HG02678 (cell line): ENCODE measurements at regions not wholly inside any gene's neighbourhood (a gene's known extent, or its start where the extent isn't known, plus 50 kb on each side); places are given as distances from the start of the nearest gene placed in this dataset.
A peak's percentile ranks its signal among the peaks of the same experiment; 100 is the strongest.
"Not testable (repeated sequence)": the region's sequence is repeated elsewhere in the genome, so short reads cannot be mapped to it uniquely, and the experiment has no call there.

ENCODE experiments used
- ATAC-seq: cut with Tn5 transposase; IDR thresholded peaks from one replicate; pipeline ENCODE4 v1.9.1; 2021; ENCODE audit warnings: mild to moderate bottlenecking, moderate library complexity; ENCODE audit not compliant: unreplicated experiment

DNA sequence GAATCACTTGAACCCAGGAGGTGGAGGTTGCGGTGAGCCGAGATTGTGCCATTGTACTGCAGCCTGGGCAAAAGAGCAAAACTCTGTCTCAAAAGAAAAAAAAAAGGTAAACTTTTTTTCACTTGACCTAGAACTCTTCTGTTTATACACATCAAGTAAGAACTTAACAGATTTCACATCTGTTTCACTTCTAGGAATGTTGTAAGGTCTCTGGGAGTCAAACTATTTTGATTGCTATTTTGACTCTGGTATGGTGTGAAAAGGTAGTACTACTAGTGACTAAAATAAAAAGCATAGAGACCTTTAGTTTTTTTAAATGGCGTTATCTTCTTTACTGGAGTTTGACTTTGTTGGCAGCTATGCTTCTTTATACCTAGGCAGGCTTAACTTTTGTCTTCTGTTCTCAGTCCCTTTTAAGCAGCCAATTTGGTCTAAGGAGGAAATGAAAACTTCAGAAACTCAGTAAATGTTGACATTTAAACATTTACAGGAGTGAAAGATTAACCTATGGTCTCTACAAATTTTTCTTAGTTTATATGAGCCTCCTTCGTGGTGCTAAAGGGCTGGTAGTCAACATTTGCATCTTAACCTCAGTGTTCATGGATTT lies 84.7 kb downstream of the METTL2B start:
- peak; percentile 62 for ATAC-seq

DNA sequence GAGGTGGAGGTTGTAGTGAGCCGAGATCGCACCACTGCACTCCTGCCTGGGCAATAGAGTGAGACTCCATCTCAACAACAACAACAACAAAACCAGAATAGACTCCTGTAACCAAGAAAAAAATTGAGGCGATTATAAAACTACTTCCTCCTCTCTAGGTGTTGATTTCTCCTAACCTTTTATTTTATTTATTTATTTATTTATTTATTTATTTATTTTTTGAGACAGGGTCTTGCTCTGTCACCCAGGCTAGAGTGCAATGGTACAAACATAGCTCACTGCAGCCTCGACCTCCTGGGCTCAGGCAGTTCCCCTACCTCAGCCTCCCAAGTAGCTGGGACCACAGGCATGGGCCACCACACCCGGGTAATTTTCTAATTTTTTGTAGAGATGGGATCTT lies 86.2 kb downstream of the METTL2B start:
- not testable (repeated sequence) for ATAC-seq

GRCh38 chr7:128564123-128564700 lies 87.7 kb downstream of the METTL2B start:
- not testable (repeated sequence) for ATAC-seq

GRCh38 chr7:128564932-128565864 lies 88.7 kb downstream of the METTL2B start:
- not testable (repeated sequence) for ATAC-seq

DNA sequence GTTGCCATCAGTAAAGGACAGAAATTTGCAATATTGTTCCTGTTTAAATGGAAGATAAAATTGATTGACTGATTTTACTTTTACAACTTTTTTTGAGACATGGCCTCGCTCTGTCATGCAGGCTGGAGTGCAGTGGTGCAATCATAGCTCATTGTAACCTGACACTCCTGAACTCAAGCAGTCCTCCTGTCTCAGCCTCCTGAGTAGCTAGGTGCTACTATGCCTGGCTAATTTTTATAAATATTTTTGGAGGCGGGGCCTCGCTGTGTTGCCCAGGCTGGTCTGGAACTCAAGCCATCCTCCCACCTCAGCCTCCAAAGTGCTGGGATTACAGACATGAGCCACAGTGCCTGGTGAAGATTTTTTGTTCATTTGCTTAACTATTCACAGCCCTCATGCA lies 96.8 kb upstream of the GARIN1A start:
- not testable (repeated sequence) for ATAC-seq

DNA sequence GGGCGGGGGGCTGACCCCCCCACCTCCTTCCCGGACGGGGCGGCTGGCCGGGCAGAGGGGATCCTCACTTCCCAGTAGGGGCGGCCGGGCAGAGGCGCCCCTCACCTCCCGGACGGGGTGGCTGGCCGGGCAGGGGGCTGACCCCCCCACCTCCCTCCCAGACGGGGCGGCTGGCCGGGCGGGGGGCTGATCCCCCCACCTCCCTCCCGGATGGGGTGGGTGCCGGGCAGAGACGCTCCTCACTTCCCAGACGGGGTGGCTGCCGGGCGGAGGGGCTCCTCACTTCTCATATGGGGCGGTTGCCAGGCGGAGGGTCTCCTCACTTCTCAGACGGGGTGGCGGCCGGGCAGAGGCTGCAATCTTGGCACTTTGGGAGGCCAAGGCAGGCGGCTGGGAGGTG lies 95.1 kb upstream of the GARIN1A start:
- not testable (repeated sequence) for ATAC-seq

GRCh38 chr7:128579843-128580242 lies 92.2 kb upstream of the GARIN1A start:
- not testable (repeated sequence) for ATAC-seq

GRCh38 chr7:128581100-128581499 lies 91.0 kb upstream of the GARIN1A start:
- not testable (repeated sequence) for ATAC-seq

DNA sequence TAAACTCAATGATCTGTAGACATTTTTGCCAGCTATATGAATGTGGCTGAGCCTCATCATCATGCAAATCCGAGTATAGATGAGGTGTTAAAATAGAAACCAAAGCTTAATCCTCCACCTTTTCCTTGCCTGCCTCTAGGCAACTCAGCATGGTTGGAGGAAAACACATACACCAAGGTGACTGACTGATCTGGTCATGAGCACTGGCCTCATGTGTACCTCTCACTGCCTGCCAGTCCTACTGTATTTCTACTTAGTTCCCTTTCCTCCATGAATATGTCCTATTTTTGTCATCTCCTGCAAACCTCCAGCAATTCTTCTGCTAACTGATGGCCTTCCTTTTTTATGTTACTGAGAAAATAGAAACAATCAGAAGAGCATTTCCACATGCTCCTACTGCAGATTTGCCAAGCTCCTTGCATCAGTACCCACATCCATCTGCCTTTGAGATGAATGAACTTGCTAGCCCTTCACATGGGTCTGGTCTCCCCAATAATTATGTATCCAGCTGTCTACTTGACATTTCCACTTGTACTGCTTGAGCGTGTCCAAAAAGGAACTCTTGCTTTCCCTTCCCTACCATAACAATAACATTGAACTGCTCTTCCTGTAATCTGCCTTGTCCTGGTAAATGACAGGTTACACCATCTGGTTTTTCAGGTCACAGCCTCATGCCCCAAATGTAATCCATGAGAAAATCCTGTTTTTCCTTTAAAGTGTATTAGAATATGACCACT lies 90.1 kb upstream of the GARIN1A start:
- ATAC-seq = not testable (repeated sequence)

DNA sequence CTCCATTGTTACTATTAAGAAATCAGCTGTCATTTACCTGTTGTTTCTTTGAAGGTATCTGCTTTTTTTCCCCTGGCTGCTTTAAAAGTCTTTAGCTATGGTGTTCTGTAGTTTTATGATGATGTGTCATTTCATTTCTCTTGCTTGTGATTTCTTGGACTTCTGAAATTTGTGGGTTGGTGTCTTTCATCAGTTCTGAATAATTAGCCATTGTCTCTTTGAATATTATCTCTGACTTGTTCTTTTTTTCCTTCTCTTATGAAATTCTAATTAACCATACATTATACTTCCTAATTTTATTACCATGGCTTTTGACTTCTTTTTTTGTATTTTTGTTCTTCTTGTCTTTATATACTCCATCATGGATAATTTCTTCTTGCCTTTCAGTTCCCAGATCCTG lies 85.4 kb upstream of the GARIN1A start:
- not testable (repeated sequence) for ATAC-seq

GRCh38 chr7:128591705-128592104 lies 80.4 kb upstream of the GARIN1A start:
- no peak for ATAC-seq

- not testable (repeated sequence) for ATAC-seq
These were observed 79.9 kb upstream of the GARIN1A start for GRCh38 chr7:128592209-128592608.

DNA sequence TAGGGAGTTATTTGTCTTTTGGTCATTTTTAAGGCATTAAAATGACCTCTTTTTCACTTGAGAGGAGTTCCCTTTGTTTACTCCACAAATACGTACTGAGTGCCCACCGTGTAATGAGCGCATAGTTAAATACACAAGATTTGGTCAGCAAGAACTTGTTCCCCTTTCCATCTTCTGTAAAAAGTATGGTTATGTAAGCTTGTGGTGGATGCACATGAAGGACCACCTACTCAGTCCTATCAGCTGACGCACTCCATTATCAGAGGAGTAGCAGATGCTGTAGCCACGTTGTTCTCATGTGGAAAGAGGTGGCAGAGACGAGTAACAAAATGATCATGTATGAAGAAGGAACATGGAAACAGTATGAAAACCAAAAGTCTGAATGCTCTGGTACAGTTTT lies 78.0 kb upstream of the GARIN1A start:
- ATAC-seq = not testable (repeated sequence)

DNA sequence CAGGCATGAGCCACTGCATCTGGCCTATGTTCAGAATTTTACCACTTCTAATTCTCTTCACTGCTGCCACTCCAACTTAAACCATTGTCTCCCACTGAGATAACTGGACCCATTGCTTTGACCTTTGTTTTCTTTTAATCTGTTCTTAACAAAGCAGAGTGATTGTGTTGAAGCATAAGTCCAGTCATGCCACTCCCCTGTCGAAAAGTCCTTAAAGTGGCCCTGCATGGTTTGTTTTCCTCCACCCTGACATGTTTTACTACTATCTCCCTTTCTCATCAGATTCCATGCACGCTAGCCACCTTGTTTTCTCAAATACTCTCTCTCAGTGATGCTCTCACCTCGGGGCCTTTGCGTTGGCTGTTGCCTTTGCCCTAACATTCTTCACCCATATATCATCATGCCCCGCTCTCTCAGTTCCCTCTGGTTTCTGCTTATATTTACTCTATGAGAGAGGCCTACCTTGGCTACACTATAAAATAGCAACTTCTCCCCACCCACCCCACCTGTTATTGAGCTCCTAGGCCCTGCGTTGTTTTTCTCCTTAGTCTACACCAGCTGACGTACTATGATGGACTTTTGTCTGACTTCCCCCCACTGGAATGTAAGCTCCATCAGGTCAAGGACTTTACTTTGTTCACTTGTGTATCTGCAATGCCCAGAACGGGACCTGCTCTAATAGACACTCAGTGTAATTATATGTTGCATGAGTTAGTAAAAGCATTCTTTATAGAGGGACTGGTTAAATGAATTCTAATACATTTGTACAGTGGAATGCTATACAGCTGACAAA lies 75.6 kb upstream of the GARIN1A start:
- not testable (repeated sequence) for ATAC-seq

DNA sequence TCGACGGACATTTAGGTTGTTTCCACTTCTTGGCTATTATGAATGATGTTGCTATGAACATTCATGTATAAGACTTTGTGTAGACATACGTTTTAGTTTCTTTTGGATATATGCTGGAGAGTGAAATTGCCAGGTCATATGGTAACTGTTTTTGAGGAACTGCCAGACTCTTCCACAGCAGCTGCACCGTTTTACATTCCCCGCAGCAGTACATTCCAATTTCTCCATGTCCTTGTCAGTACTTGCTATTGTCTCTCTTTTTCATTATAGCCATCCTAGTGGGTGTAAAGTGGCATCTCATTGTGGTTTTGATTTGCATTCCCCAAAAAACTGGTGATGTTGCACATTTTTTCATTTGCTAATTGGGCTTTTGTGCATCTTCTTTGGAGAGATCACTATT lies 73.1 kb upstream of the GARIN1A start:
- not testable (repeated sequence) for ATAC-seq

- ATAC-seq = peak; percentile 82
These were observed 63.2 kb upstream of the GARIN1A start for GRCh38 chr7:128608678-128609421.

DNA sequence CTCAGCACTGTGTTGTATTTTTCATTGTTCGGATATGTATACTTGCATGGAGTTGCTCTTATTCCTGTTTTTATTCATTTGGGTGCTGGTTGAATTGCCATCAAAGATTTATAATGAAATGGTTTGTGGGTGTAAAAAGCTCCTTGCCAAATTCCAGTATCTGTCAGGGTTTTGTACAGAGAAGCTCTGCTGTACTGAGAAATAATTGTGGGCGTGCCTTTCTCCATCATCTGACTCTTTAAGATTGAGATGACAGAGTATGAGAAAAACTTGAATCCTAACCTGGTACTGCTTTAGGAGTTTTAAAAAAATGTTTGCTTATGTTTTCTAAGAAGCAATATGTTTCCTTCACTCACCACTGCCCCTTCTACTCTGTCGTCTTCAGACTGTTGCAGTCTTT lies 58.7 kb upstream of the GARIN1A start:
- not testable (repeated sequence) for ATAC-seq

DNA sequence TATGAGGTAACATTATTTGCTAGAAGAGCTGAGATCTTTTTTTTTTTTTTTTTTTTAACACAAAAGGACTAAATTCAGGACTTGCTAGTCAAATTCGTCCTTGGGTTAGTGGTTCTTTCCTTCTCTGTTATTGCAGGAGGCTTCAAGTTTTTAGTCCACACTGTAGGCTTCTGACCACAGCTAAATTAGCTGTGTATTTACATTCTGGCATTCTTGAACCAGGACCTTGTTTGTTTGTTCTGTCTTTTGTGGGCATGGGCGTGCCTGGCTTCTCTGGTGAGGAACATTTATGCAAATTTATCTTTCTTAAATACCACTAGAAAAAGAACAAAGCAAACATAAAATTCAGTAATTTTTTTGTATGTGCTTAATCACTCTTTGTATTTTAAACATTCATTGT lies 57.3 kb upstream of the GARIN1A start:
- ATAC-seq = not testable (repeated sequence)

GRCh38 chr7:128616799-128617198 lies 55.3 kb upstream of the GARIN1A start:
- not testable (repeated sequence) for ATAC-seq
